GM12864 (cell line): ENCODE measurements at regions not wholly inside any gene's neighbourhood (a gene's known extent, or its start where the extent isn't known, plus 50 kb on each side); places are given as distances from the start of the nearest gene placed in this dataset.
A peak's percentile ranks its signal among the peaks of the same experiment; 100 is the strongest.

ENCODE experiments used
- DNase-seq: peaks from one replicate; pipeline ENCODE4 v3.0.0-alpha.2; 2011; ENCODE audit warnings: low read depth
- H3K4me3 ChIP-seq: 2 replicates; pipeline ENCODE4 v1.5.1; 2011; ENCODE audit warnings: mild to moderate bottlenecking, low read depth, low read length, control low read depth
- TF ChIP-seq, protein P1 (sequence below): IDR thresholded peaks from 2 replicates; pipeline ENCODE4 v1.5.1; 2011; ENCODE audit warnings: low read depth, mild to moderate bottlenecking, moderate library complexity, low read length, control low read depth, inconsistent platforms; ENCODE audit errors: missing control alignments

DNA sequence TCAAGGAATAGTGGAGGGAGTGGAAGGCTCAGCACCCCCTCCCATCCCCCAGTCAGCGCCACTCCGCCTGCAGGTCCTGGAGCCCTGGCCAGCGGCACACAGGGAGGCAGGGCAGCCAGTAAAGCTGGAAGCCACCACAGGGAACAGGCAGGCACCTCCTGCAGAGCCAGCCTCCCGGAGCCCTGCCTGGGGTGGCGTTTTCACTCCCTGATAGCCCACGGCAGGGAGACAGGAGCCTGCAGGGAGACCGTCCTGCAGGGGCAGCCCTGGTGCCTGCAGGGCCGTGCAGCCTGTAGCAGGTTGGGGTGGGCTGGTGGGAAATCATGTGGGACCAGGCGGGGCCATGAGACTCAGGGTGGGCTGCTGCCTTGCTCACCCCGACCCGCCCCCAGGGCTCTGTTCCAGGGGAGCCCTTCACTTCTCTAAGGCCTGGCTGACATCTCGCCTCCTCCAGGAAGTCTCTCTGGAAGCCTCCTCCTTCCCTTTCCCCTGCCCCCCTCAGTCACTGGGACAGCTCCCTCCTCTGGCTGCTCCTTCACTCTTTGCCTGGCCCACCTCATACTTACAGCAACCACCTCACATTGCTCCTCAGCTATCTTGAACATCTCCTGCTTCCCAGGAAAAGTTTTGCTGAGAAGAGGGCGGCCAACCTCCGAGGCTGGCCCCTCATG lies 221.0 kb downstream of the GLI2 start:
- no peak overlapping the region for H3K4me3 ChIP-seq
- TF ChIP-seq, protein P1, sequence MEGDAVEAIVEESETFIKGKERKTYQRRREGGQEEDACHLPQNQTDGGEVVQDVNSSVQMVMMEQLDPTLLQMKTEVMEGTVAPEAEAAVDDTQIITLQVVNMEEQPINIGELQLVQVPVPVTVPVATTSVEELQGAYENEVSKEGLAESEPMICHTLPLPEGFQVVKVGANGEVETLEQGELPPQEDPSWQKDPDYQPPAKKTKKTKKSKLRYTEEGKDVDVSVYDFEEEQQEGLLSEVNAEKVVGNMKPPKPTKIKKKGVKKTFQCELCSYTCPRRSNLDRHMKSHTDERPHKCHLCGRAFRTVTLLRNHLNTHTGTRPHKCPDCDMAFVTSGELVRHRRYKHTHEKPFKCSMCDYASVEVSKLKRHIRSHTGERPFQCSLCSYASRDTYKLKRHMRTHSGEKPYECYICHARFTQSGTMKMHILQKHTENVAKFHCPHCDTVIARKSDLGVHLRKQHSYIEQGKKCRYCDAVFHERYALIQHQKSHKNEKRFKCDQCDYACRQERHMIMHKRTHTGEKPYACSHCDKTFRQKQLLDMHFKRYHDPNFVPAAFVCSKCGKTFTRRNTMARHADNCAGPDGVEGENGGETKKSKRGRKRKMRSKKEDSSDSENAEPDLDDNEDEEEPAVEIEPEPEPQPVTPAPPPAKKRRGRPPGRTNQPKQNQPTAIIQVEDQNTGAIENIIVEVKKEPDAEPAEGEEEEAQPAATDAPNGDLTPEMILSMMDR = no peak
- DNase-seq = no peak

DNA sequence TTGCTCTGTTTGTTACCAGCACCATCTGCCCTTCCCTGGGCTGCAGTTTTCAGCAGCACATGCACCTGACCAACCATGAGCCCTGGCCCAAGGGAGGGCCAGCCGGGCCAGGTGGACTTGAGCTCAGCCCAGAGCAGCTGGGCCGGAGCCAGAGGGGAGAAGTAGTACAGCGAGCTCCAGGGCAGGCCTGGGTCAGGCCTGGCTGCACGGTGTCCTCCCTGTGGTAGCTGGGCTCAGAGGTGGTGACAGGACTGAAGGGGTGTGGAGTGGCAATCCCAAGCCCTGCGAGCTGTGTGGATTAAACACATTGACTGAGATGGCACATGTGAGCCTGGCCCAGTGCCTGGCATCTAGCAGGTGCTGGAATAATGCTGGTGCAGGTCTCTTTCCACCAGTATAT lies 222.2 kb downstream of the GLI2 start:
- no peak for DNase-seq
- TF ChIP-seq, protein P1 = no peak
- no peak overlapping the region for H3K4me3 ChIP-seq

DNA sequence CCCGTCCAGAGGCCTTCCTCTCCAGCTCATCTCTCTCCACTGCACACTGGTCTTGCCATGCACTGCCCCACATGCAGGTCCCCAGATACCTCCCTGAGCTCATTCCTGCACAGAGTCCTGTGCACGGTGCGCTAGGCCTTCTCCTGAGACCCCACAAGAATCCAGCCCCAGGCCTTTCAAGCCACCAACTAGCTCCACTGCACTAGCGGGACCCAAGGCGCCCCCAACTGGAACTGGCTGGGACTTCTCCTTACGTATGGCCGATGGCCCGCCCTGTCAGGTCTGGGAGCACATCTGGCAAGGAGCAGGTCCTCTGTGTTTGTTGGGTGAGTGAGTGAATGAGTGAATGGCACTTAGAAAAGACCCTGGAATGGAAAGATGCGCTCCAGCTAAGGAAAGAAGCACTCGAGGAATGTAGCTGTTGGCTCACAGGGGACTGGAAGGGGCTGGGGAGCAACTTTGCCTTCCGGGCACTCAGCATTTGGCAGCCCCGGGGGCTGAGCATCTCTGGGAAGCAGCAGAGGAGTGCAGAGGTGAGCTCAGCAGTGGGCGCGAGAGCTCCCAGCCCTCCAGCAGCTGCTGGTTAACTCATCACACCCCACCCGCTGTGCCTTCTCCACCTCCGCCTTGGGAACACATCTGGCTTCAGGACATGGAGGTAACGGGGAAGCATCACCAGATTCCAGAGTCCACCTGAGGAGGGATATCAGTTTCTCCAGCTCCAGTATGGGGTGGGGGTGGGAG lies 223.1 kb downstream of the GLI2 start:
- no peak for DNase-seq
- TF ChIP-seq, protein P1 = peak; percentile 17
- H3K4me3 ChIP-seq = no peak overlapping the region

DNA sequence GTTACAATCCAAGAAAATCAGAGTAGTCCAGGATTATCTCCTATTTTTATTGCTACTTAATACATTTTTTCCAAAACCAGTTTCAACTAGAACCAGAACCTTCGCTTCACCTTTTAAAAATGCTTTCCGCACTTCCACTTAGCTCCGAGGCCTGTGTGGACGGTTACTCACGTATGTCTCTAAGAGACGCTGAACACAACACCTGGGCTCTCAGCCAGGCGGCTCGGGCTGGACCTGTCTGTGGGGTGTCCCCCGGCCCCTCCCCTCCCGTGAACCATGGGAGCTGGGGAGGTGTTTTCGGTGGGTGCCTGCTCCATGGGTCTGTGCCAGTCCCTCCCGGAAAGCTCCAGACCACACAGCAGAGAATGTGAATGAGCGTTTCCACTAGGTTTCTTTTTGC lies 223.8 kb downstream of the GLI2 start:
- DNase-seq = no peak
- no peak overlapping the region for H3K4me3 ChIP-seq
- TF ChIP-seq, protein P1 = no peak

DNA sequence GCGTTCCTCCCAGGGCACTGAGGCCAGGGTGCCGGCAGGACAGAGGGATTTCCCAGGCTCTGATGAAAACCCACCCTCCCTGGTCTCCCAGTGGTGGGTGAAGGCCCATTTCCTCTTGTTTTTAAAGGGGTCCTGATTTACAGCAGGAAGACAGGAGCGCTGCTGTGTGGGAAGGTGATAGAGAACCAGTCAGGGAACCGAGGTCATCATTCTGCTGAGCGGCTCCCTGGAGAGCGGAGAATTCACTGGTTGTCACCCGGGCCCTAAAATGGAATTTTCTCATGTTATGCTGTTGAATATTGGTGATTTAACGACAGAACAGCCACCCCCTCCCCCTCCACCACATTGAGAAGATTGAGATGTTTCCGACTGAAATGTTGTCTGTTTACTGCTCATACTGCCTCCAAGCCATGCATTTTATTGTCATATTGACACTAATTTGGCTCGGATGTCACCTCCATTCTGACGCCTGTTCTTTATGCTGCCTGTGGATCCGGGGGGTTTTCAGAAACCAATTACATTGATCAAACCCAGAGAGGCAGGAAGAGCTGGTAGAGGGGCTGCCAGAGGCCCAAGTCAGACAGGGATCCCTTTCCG lies 225.2 kb downstream of the GLI2 start:
- H3K4me3 ChIP-seq = no peak overlapping the region
- DNase-seq = no peak
- TF ChIP-seq, protein P1 = no peak

DNA sequence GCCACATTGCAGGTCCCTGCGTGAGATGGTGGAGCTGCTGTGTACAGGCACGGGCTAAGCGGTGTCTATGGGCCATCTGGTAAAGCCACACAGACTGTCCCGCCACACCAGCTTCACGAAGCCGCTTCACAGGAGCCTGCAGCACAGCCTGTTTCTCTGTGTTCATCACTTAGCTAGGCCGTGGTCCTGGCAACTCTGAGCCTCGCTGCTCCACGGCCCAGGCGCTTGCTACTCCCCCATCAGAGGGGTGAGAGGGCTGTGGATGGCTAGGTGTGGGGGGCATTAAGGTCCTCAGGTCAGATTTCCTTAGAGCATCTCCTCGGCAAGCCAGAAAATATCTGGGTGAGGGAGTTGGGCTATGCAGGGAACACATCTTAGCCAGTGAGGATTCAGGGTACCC lies 225.7 kb downstream of the GLI2 start:
- no peak for DNase-seq
- H3K4me3 ChIP-seq = no peak overlapping the region
- TF ChIP-seq, protein P1 = no peak
